K562 (cell line): ENCODE measurements at regions not wholly inside any gene's neighbourhood (a gene's known extent, or its start where the extent isn't known, plus 50 kb on each side); places are given as distances from the start of the nearest gene placed in this dataset.

Experiments
- ATAC-seq: fragments of 200-7000 bp; cut with Tn5 transposase; 3 replicates; pipeline ENCODE4 v1.9.1; 2020; ENCODE audit warnings: moderate library complexity
- BruUV-seq: library from RNA; stranded (reverse); fragments of 400-500 nt; replicated peaks from 2 replicates; lab custom pipeline; 2021; lab: Mats Ljungman, UMichigan
- CTCF ChIA-PET: fragments of 300-600 bp; formaldehyde crosslinking; extraction: SDS; loops from one replicate; lab custom pipeline; 2021; ENCODE audit warnings: low intra/inter-chr PET ratio; lab: Yijun Ruan, JAX
- POLR2A ChIA-PET: fragments of 300-600, 350-650 bp; sonication (Branson Sonifier 250); formaldehyde crosslinking; extraction: SDS; loops from one replicate; lab custom pipeline; 2021; ENCODE audit warnings: antibody characterized with exemption, inconsistent platforms; lab: Yijun Ruan, JAX
- DNase-seq, 4 experiments: peaks; one replicate each; pipeline versions ENCODE4 v3.0.0 to v3.0.0-alpha.2; 2011 to 2018; ENCODE audit warnings: low spot score in 3 of 4, mixed read lengths in 3 of 4; ENCODE audit errors: extremely low read depth in 1 of 4
- FAIRE-seq: peaks from 2 replicates; lab custom pipeline; 2011; peaks lifted over from hg19 to GRCh38; lab: Jason Lieb, UNC
- H2AFZ ChIP-seq: 2 replicates; pipeline ENCODE4 v1.6.0; 2011; ENCODE audit warnings: low read depth, low read length, control low read depth, inconsistent platforms
- H3K27ac ChIP-seq: fragments of 200-600 bp; 3 replicates; pipeline ENCODE4 v1.8.0; 2011; ENCODE audit warnings: low read depth, mild to moderate bottlenecking, control low read depth, inconsistent platforms, low read length, moderate library complexity, mixed read lengths; ENCODE audit errors: extremely low read depth
- H3K27me3 ChIP-seq, 2 experiments: fragments of 300-600 bp in 1 of 2; 2 replicates in 1 of 2; 3 replicates in 1 of 2; pipeline versions ENCODE4 v1.6.0 to v1.8.0; 2011; ENCODE audit warnings: inconsistent platforms in 2 of 2, low read length in 2 of 2, mild to moderate bottlenecking in 1 of 2, mixed read lengths in 1 of 2, moderate library complexity in 1 of 2; ENCODE audit not compliant: control insufficient read depth in 2 of 2, insufficient read depth in 2 of 2
- H3K36me3 ChIP-seq: fragments of 300-600 bp; 3 replicates; pipeline ENCODE4 v1.8.0; 2011; ENCODE audit warnings: mild to moderate bottlenecking, low read length, inconsistent platforms; ENCODE audit not compliant: control insufficient read depth, insufficient read depth
- H3K4me1 ChIP-seq, 2 experiments: fragments of 200-600 bp in 1 of 2; replicated peaks in 1 of 2; 2 replicates in 1 of 2; 3 replicates in 1 of 2; pipeline versions ENCODE4 v1.5.1 to v1.8.0; 2011; ENCODE audit warnings: inconsistent platforms in 2 of 2, low read length in 2 of 2, mild to moderate bottlenecking in 1 of 2, mixed read lengths in 1 of 2, moderate library complexity in 1 of 2; ENCODE audit not compliant: control insufficient read depth in 2 of 2, insufficient read depth in 2 of 2
- H3K4me2 ChIP-seq: 2 replicates; pipeline ENCODE4 v1.6.1; 2011; ENCODE audit warnings: low read length, control low read depth, inconsistent platforms, mixed read lengths; ENCODE audit not compliant: insufficient read depth
- H3K4me3 ChIP-seq: fragments of 200-600 bp; sonication (generic), shearing (Covaris generic); 2 replicates; pipeline ENCODE4 v1.5.1; 2016; ENCODE audit warnings: control low read depth, inconsistent platforms
- H3K79me2 ChIP-seq: fragments of 200-600 bp; 3 replicates; pipeline ENCODE4 v1.8.0; 2011; ENCODE audit warnings: low read length, inconsistent platforms; ENCODE audit not compliant: control insufficient read depth, insufficient read depth
- H3K9ac ChIP-seq, 2 experiments: 2 replicates each; pipeline versions ENCODE4 v1.6.0 to v1.6.1; 2011; ENCODE audit warnings: low read depth in 2 of 2, low read length in 2 of 2, control low read depth in 1 of 2, inconsistent platforms in 1 of 2, mild to moderate bottlenecking in 1 of 2, mixed read lengths in 1 of 2; ENCODE audit not compliant: insufficient read depth in 1 of 2
- H3K9me1 ChIP-seq: one replicate; pipeline ENCODE4 v1.6.0; 2011; ENCODE audit warnings: inconsistent platforms, mild to moderate bottlenecking, low read length, moderate library complexity; ENCODE audit not compliant: control insufficient read depth, insufficient read depth
- H3K9me3 ChIP-seq: replicated peaks from 2 replicates; pipeline ENCODE4 v1.5.1; 2011; ENCODE audit warnings: low read depth, low read length, inconsistent platforms; ENCODE audit not compliant: control insufficient read depth, insufficient read depth
- H4K20me1 ChIP-seq: replicated peaks from 2 replicates; pipeline ENCODE4 v1.6.1; 2011; ENCODE audit warnings: low read length, inconsistent platforms, mixed read lengths; ENCODE audit not compliant: control insufficient read depth, insufficient read depth
- CBX8 ChIP-seq: fragments of 200-600 bp; sonication (generic); IDR thresholded peaks from 2 replicates; pipeline ENCODE4 v1.6.1; 2012; ENCODE audit warnings: borderline replicate concordance, mixed run types, low read depth, mild to moderate bottlenecking, moderate library complexity, mixed read lengths, low read length, control low read depth, inconsistent platforms; ENCODE audit not compliant: poor library complexity, severe bottlenecking; ENCODE audit errors: extremely low read depth
- ELF1 ChIP-seq: fragments of 200-800 bp; sonication (Bioruptor generic); IDR thresholded peaks from 2 replicates; pipeline ENCODE4 v1.6.1; 2016; ENCODE audit warnings: missing genetic modification characterization, missing compliant biosample characterization
- ETV6 ChIP-seq, 3 experiments: fragments of 150-350 bp in 1 of 3; sonication (generic) in 1 of 3; formaldehyde crosslinking in 1 of 3; IDR thresholded peaks; 2 replicates each; pipeline versions ENCODE4 v1.6.1 to v1.8.0; 2014 to 2022; ENCODE audit warnings: borderline replicate concordance in 2 of 3, low read depth in 2 of 3, antibody characterized with exemption in 1 of 3, low read length in 1 of 3, mild to moderate bottlenecking in 1 of 3, missing genetic modification reagents in 1 of 3
- KAT7 ChIP-seq: sonication (generic); formaldehyde crosslinking; IDR thresholded peaks from 2 replicates; pipeline ENCODE4 v1.8.0; 2022; ENCODE audit warnings: missing genetic modification reagents, mild to moderate bottlenecking, borderline replicate concordance
- NCOA2 ChIP-seq, 2 experiments: fragments of 450-650 bp; IDR thresholded peaks; 2 replicates each; pipeline ENCODE4 v1.6.1; 2018; ENCODE audit warnings: mild to moderate bottlenecking in 2 of 2, moderate library complexity in 1 of 2; ENCODE audit not compliant: partially characterized antibody in 2 of 2
- NCOA6 ChIP-seq: fragments of 450-650 bp; IDR thresholded peaks from 2 replicates; pipeline ENCODE4 v1.6.1; 2017; ENCODE audit warnings: mild to moderate bottlenecking
- PHF20 ChIP-seq: fragments of 450-650 bp; IDR thresholded peaks from 2 replicates; pipeline ENCODE4 v1.6.1; 2018; ENCODE audit not compliant: partially characterized antibody
- PML ChIP-seq: IDR thresholded peaks from 2 replicates; pipeline ENCODE4 v1.6.1; 2012; ENCODE audit warnings: low read length, inconsistent platforms
- RFX7 ChIP-seq: fragments of 250-450 bp; sonication (Bioruptor Pico); IDR thresholded peaks from 2 replicates; pipeline ENCODE4 v1.5.1; 2021; ENCODE audit warnings: mild to moderate bottlenecking
- SMARCB1 ChIP-seq: IDR thresholded peaks from 2 replicates; pipeline ENCODE4 v1.6.1; 2011; ENCODE audit warnings: improper control_type of control experiment, low read depth; ENCODE audit not compliant: insufficient read length
- TAL1 ChIP-seq: fragments of 450-650 bp; IDR thresholded peaks from 2 replicates; pipeline ENCODE4 v1.6.1; 2016; ENCODE audit warnings: mild to moderate bottlenecking
- XRCC5 ChIP-seq: fragments of 200-400 bp; formaldehyde crosslinking; IDR thresholded peaks from 2 replicates; pipeline ENCODE4 v1.6.1; 2017; ENCODE audit warnings: low read depth, mild to moderate bottlenecking, low read length
- ZNF239 ChIP-seq: fragments of 250-450 bp; sonication (Bioruptor Pico); IDR thresholded peaks from 2 replicates; pipeline ENCODE4 v1.4.0; 2020; ENCODE audit warnings: mild to moderate bottlenecking
- ZNF282 ChIP-seq: sonication (generic); formaldehyde crosslinking; IDR thresholded peaks from 2 replicates; pipeline ENCODE4 v1.8.1; 2023; ENCODE audit warnings: missing genetic modification reagents
- ZNF717 ChIP-seq: fragments of 250-450 bp; sonication (Bioruptor Pico); IDR thresholded peaks from 2 replicates; pipeline ENCODE4 v1.5.0; 2021
- ZNF785 ChIP-seq: fragments of 250-450 bp; sonication (Bioruptor Pico); IDR thresholded peaks from 2 replicates; pipeline ENCODE4 v1.4.0; 2020; ENCODE audit warnings: mild to moderate bottlenecking
- WGBS: fragments of 100-300 bp; shearing (Covaris generic); methylation state at CpG from one replicate; pipeline ENCODE4 v1.1.6; 2016; ENCODE audit warnings: low coverage, mixed read lengths; ENCODE audit not compliant: insufficient coverage; ENCODE audit errors: missing lambda C conversion rate; 5-methylcytosine and 5-hydroxymethylcytosine counted together
- in situ Hi-C: fragments of 300-500 bp; cut with MboI; formaldehyde crosslinking; loops from 4 replicates; pipeline ENCODE4 v1.15.0; 2018; ENCODE audit warnings: inconsistent platforms, mixed read lengths
- intact Hi-C: fragments of 100-400 bp; cut with micrococcal nuclease; formaldehyde crosslinking; loops from 2 replicates; pipeline ENCODE4 v1.14.2; 2022
- TF ChIP-seq, protein P1 (sequence below): fragments of 450-650 bp; conservative IDR thresholded peaks from 2 replicates; pipeline ENCODE4 v1.6.1; 2016; ENCODE audit warnings: missing genetic modification characterization, low read depth, mild to moderate bottlenecking, control low read depth, missing compliant biosample characterization
- TF ChIP-seq, protein P2 (sequence below): fragments of 250-450 bp; sonication (Bioruptor Pico); IDR thresholded peaks from 2 replicates; pipeline ENCODE4 v1.8.0; 2022; ENCODE audit warnings: moderate library complexity, mild to moderate bottlenecking, inconsistent platforms

DNA sequence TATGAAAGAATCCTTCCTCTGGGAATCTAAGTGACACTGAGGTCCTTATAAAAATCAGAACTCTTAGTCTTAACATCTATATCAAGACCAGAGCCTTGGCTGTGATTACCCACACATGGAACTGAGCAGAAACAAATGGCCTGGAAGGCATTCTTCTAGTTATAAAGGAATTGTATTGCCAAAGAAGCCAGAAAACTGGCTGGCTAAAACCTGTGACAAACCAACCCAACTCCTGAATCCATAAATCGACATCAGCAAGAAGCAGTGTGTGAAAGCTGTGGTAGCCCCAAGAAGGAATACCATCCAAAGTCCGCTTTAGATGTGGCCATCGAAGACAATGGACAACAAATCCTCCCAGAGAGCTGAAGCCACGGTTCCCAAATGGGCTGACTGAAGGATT lies 97.9 kb upstream of the CCDC91 start:
- intact Hi-C loops (no loop called here), in situ Hi-C loops (no loop called here)
- no peak overlapping the region for H3K4me2 ChIP-seq
- H4K20me1 ChIP-seq: no peaks in the 10 kb centered on the region
- no peak overlapping the region for H3K27ac ChIP-seq
- peak overlapping the region; percentile 26; the same call in 1 of the 2 replicates for H2AFZ ChIP-seq
- no peaks in the 10 kb centered on the region for H3K27me3 ChIP-seq
- H3K79me2 ChIP-seq: no peaks in the 10 kb centered on the region
- no peak for ATAC-seq
- ChIA-PET POLR2A (interaction anchor here (0.9 kb wide), 1 partner anchor 11 kb away, joined by 3 read pairs; no protein-coding TSS in a partner anchor), CTCF (no interaction called here)
- H3K9me3 ChIP-seq: no peaks in the 10 kb centered on the region
- no peak overlapping the region for H3K9ac ChIP-seq
- 29% methylated on average over 4 of the region's 4 CpGs for WGBS
- no peaks in the 10 kb centered on the region for H3K36me3 ChIP-seq
- FAIRE-seq: no peak
- BruUV-seq: no TSS peak
- no peak for DNase-seq
- no peaks in the 10 kb centered on the region for H3K4me1 ChIP-seq
- H3K4me3 ChIP-seq: no peak overlapping the region
- H3K9me1 ChIP-seq: no peaks in the 10 kb centered on the region
- TF ChIP-seq ZNF239 (CRISPR knock-in tag): no peak
- TF ChIP-seq ELF1 (tag): no peak
- TF ChIP-seq CBX8: no peak
- no peak for TF ChIP-seq TAL1
- no peak for TF ChIP-seq PML
- TF ChIP-seq NCOA6: no peak
- TF ChIP-seq PHF20: no peak
- TF ChIP-seq, protein P1, sequence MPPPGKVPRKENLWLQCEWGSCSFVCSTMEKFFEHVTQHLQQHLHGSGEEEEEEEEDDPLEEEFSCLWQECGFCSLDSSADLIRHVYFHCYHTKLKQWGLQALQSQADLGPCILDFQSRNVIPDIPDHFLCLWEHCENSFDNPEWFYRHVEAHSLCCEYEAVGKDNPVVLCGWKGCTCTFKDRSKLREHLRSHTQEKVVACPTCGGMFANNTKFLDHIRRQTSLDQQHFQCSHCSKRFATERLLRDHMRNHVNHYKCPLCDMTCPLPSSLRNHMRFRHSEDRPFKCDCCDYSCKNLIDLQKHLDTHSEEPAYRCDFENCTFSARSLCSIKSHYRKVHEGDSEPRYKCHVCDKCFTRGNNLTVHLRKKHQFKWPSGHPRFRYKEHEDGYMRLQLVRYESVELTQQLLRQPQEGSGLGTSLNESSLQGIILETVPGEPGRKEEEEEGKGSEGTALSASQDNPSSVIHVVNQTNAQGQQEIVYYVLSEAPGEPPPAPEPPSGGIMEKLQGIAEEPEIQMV: no peak
- TF ChIP-seq XRCC5: no peak
- TF ChIP-seq RFX7 (CRISPR knock-in tag): no peak
- no peak for TF ChIP-seq ZNF282 (CRISPR knock-in tag)
- no peak for TF ChIP-seq NCOA2 (IDR thresholded peaks at IDR 0.05; ENCODE audit: partially characterized antibody in 2 of 2)
- no peak for TF ChIP-seq KAT7 (CRISPR knock-in tag)
- no peak for TF ChIP-seq ZNF785 (CRISPR knock-in tag)
- no peak for TF ChIP-seq SMARCB1
- TF ChIP-seq ZNF717: no peak
- TF ChIP-seq, protein P2, sequence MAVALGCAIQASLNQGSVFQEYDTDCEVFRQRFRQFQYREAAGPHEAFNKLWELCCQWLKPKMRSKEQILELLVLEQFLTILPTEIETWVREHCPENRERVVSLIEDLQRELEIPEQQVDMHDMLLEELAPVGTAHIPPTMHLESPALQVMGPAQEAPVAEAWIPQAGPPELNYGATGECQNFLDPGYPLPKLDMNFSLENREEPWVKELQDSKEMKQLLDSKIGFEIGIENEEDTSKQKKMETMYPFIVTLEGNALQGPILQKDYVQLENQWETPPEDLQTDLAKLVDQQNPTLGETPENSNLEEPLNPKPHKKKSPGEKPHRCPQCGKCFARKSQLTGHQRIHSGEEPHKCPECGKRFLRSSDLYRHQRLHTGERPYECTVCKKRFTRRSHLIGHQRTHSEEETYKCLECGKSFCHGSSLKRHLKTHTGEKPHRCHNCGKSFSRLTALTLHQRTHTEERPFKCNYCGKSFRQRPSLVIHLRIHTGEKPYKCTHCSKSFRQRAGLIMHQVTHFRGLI (CRISPR knock-in tag): no peak
- no peak for TF ChIP-seq ETV6 (IDR thresholded peaks at IDR 0.05; ENCODE audit: borderline replicate concordance in 1 of 2, low read depth in 2 of 2, low read length in 1 of 2)
- no peak for TF ChIP-seq ETV6 (CRISPR knock-in tag; IDR thresholded peaks at IDR 0.05; ENCODE audit: borderline replicate concordance)
